Transverse colon (tissue), 4 donors: ENCODE measurements at regions not wholly inside any gene's neighbourhood (a gene's known extent, or its start where the extent isn't known, plus 50 kb on each side); places are given as distances from the start of the nearest gene placed in this dataset.

Source experiments
- DNase-seq: peaks from one replicate; pipeline ENCODE4 v3.0.0-alpha.2; 2019
- H3K27ac ChIP-seq, 4 donors: fragments of 200-600 bp; sonication (generic); 2 replicates each; pipeline ENCODE4 v1.5.1; 2016 to 2018; ENCODE audit warnings: inconsistent platforms in 4 of 4
- H3K27me3 ChIP-seq: fragments of 200-600 bp; sonication (generic); 2 replicates; pipeline ENCODE4 v1.5.1; 2017; ENCODE audit warnings: inconsistent platforms
- H3K36me3 ChIP-seq, 4 donors: fragments of 200-600 bp; sonication (generic); 2 replicates each; pipeline ENCODE4 v1.5.1; 2017 to 2019; ENCODE audit warnings: inconsistent platforms in 4 of 4
- H3K4me1 ChIP-seq, 4 donors: fragments of 200-600 bp; sonication (generic); 2 replicates each; pipeline ENCODE4 v1.5.1; 2017 to 2020; ENCODE audit warnings: inconsistent platforms in 4 of 4
- H3K4me3 ChIP-seq, 4 donors: fragments of 200-600 bp; sonication (generic); 1 replicate in 1 of 4; 2 replicates in 3 of 4; pipeline versions ENCODE4 v1.5.1 to v1.6.1; 2017 to 2019; ENCODE audit warnings: inconsistent platforms in 4 of 4
- H3K9me3 ChIP-seq, 2 donors: fragments of 200-600 bp; sonication (generic); 2 replicates each; pipeline ENCODE4 v1.5.1; 2017 to 2019; ENCODE audit warnings: inconsistent platforms in 2 of 2
- EP300 ChIP-seq: sonication (generic); formaldehyde crosslinking; IDR thresholded peaks from one replicate; pipeline ENCODE4 v1.6.1; 2017; ENCODE audit warnings: antibody characterized with exemption, low read depth
- POLR2A ChIP-seq: fragments of 450-650 bp; IDR thresholded peaks from one replicate; pipeline ENCODE4 v1.6.1; 2016; ENCODE audit warnings: antibody characterized with exemption, mild to moderate bottlenecking, moderate library complexity
- POLR2AphosphoS5 ChIP-seq, 3 donors: sonication (generic); formaldehyde crosslinking; IDR thresholded peaks; one replicate each; pipeline ENCODE4 v1.6.1; 2016; ENCODE audit warnings: antibody characterized with exemption in 3 of 3
- WGBS, 2 donors: methylation state at CpG; one replicate each; pipeline ENCODE4 v1.1.5; 2018; ENCODE audit warnings: low coverage in 1 of 2; 5-methylcytosine and 5-hydroxymethylcytosine counted together
- in situ Hi-C, 4 donors: fragments of 200-750 bp; cut with MboI; loops; one replicate each; pipeline versions ENCODE4 v1.15.0 to v1.15.1; 2017; ENCODE audit warnings: low sequenced_read_pairs in 3 of 4, low pct_ligation_motif_present in 1 of 4, low pct_unique_long_range_greater_than_20kb in 1 of 4
- intact Hi-C: fragments of 100-400 bp; cut with DNase I; formaldehyde crosslinking; loops from one replicate; pipeline ENCODE4 v1.15.1; 2023; ENCODE audit warnings: low total_unique reads
- small RNA-seq, 4 donors: library from RNA; depleted of rRNA; stranded (forward); fragments of <200 nt; gene quantifications; one replicate each; pipeline ENCODE3, GENCODE V24; 2016
- TF ChIP-seq, protein P1 (sequence below), 5 experiments: fragments of 200-600 bp in 3 of 5; fragments of 450-650 bp in 2 of 5; sonication (generic) in 3 of 5; IDR thresholded peaks; 1 replicate in 2 of 5; 2 replicates in 3 of 5; pipeline ENCODE4 v1.5.1; 2016 to 2017; ENCODE audit warnings: antibody characterized with exemption in 5 of 5, inconsistent platforms in 3 of 5, mild to moderate bottlenecking in 2 of 5, moderate library complexity in 1 of 5

DNA sequence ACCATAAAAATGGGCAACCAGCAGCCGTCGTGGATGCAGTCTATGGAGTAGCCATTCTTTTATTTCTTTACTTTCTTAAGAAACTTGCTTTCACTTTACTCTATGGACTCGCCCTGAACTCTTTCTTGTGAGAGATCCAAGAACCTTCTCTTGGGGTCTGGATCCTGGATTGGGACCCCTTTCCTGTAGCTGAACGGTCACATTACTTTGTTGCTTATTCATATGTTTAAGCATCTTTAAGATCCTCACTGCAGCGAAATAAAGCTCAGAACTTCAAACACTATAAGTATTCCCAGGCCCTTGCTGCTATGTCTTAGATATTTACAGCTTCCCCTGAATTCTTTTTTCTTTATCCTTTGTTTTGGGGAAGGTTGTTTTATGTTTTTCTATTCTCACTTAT, 187.8 kb upstream of the DDI1 start:
- Histone ChIP-seq H3K36me3 (no peaks in the 10 kb centered on the region), H3K9me3 (no peaks in the 10 kb centered on the region), H3K4me1 (peaks cover 0 to 7% (median 0%) of the 10 kb centered on the region in 4 donors), H3K27ac (no peak overlapping the region), H3K4me3 (no peak overlapping the region), H3K27me3 (no peaks in the 10 kb centered on the region)
- intact Hi-C loops (no loop called here), in situ Hi-C loops (no loop called here)
- 93 to 94% methylated on average over 5 of the region's 5 CpGs for WGBS, 2 donors
- no peak for DNase-seq
- TF ChIP-seq EP300, result no peak
- TF ChIP-seq POLR2AphosphoS5 (IDR thresholded peaks at IDR 0.05), result no peak
- no peak for TF ChIP-seq POLR2A
- TF ChIP-seq, protein P1, sequence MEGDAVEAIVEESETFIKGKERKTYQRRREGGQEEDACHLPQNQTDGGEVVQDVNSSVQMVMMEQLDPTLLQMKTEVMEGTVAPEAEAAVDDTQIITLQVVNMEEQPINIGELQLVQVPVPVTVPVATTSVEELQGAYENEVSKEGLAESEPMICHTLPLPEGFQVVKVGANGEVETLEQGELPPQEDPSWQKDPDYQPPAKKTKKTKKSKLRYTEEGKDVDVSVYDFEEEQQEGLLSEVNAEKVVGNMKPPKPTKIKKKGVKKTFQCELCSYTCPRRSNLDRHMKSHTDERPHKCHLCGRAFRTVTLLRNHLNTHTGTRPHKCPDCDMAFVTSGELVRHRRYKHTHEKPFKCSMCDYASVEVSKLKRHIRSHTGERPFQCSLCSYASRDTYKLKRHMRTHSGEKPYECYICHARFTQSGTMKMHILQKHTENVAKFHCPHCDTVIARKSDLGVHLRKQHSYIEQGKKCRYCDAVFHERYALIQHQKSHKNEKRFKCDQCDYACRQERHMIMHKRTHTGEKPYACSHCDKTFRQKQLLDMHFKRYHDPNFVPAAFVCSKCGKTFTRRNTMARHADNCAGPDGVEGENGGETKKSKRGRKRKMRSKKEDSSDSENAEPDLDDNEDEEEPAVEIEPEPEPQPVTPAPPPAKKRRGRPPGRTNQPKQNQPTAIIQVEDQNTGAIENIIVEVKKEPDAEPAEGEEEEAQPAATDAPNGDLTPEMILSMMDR (IDR thresholded peaks at IDR 0.05), result no peak

DNA sequence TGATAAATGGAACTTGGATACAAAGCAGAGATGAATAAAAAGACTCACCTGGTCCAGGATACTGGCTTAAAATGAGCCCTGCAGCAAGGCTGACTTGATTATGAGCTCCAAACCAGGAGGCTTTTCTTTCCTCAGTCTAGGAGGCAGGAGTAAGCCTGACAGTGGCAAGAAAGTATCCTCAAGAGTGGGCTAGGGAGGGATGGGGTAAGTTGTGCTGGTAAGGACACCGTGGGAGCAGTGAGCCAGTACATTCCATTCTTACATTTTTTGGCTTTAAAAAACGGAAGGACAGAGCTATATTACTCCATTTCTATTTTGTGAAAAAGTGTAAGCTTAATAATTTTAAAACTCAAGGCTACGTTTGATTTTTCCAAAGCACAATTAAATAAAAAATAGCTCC, 187.1 kb upstream of the DDI1 start:
- no peak for DNase-seq
- TF ChIP-seq EP300, result no peak
- no peak for TF ChIP-seq POLR2A
- no peak for TF ChIP-seq POLR2AphosphoS5 (IDR thresholded peaks at IDR 0.05)
- TF ChIP-seq, protein P1 (IDR thresholded peaks at IDR 0.05), result no peak
- no peak overlapping the region for H3K4me3 ChIP-seq
- H3K9me3 ChIP-seq, result no peaks in the 10 kb centered on the region
- intact Hi-C loops (no loop called here), in situ Hi-C loops (no loop called here)
- H3K36me3 ChIP-seq, result no peaks in the 10 kb centered on the region
- H3K4me1 ChIP-seq, result peaks cover 0 to 7% (median 0%) of the 10 kb centered on the region in 4 donors
- WGBS, 2 donors, result 61 to 73% methylated on average over 3 of the region's 3 CpGs
- H3K27ac ChIP-seq, result peak overlapping the region in 1 of 4 donors; percentile 14
- H3K27me3 ChIP-seq, result no peaks in the 10 kb centered on the region

DNA sequence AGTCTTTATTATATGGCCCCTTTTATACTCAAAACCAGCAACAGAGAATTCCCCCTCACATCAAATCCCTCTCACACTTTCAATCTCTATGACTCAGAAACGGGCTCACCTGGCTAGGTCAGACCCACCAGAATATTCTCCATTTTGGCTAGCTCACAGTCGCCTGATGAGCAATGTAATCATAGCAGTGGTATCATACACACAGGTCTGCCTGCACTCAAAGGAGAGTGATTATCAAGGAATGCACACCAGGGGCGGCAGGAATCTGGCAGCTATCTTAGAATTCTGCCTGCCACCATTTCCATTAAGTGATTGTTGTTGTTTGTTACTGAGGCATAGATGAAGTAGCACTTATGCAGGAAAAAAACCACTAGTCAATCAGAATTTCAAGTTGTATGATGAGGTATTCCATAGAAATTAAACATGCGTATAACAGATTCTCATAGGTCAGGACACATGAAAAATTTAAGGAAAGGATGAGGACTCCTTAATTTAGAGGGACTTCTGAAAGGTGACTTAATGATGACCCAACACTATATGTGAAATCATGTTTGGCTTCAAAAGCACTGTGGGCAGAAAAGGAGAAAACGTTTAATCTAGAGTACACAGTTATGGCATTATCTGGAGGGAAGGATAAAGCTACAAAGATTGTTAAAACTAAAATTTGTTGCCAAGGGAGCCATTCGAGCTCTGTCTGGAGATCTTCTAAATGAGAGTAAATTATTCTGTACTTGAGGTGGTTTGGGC, 185.8 kb upstream of the DDI1 start:
- H3K4me1 ChIP-seq, result no peaks in the 10 kb centered on the region
- 65 to 70% methylated on average over 4 to 6 of the region's 6 CpGs for WGBS, 2 donors
- TF ChIP-seq, protein P1 (IDR thresholded peaks at IDR 0.05), result no peak
- TF ChIP-seq POLR2AphosphoS5 (IDR thresholded peaks at IDR 0.05) (no peak), EP300 (no peak), POLR2A (no peak)
- no peaks in the 10 kb centered on the region for H3K9me3 ChIP-seq
- H3K36me3 ChIP-seq, result no peaks in the 10 kb centered on the region
- peak overlapping the region in 2 of 4 donors; percentile 6 to 28 for H3K27ac ChIP-seq
- in situ Hi-C loops, result no loop called here
- no peak overlapping the region for H3K4me3 ChIP-seq
- H3K27me3 ChIP-seq, result no peaks in the 10 kb centered on the region
- no peak for DNase-seq
- intact Hi-C loops, result no loop called here

DNA sequence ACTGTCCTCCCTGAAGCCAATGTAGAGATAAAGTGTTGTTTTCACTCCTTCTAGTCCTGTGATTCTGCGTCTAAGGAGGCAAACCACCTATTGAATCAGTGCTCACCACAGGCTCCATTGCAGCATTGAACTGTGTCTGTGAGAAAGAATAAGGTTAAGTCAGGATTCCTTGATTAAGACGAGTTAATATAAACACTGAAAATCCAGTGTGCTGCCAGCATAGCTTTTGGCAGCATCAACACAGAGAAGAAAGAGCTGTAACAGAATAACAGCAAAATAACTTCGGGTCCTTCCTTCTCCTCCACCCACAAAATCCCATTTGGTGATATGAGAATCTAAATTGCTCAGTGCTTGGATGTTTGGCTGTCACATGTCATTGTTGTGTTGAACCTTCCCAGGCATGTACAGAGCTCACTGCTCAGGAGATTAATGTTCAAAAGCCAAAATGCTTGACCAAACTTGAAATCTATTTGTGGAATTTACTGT, 185.2 kb upstream of the DDI1 start:
- no peaks in the 10 kb centered on the region for H3K4me1 ChIP-seq
- peak overlapping the region in 1 of 4 donors; percentile 28 for H3K27ac ChIP-seq
- WGBS, 2 donors, result 31 to 43% methylated on average over 2 to 3 of the region's 3 CpGs
- no peak for DNase-seq
- no peaks in the 10 kb centered on the region for H3K9me3 ChIP-seq
- no peaks in the 10 kb centered on the region for H3K27me3 ChIP-seq
- no peaks in the 10 kb centered on the region for H3K36me3 ChIP-seq
- in situ Hi-C loops, result no loop called here
- no peak overlapping the region for H3K4me3 ChIP-seq
- TF ChIP-seq, protein P1 (IDR thresholded peaks at IDR 0.05), result no peak
- TF ChIP-seq EP300 (no peak), POLR2AphosphoS5 (IDR thresholded peaks at IDR 0.05) (no peak), POLR2A (no peak)
- intact Hi-C loops, result no loop called here

Small RNA genes lying in the stretch of these regions (small RNA-seq; reads per million reads assigned to genes)
- gene MIR4693, result 0 reads per million in 4 donors
